HepG2 (cell line): ENCODE measurements at regions not wholly inside any gene's neighbourhood (a gene's known extent, or its start where the extent isn't known, plus 50 kb on each side); places are given as distances from the start of the nearest gene placed in this dataset.

Experiments used
- ADNP ChIP-seq: sonication (generic); formaldehyde crosslinking; IDR thresholded peaks from 2 replicates; pipeline ENCODE4 v1.4.0; 2020; ENCODE audit warnings: missing genetic modification reagents
- AGO2 ChIP-seq: fragments of 200-400 bp; formaldehyde crosslinking; optimal IDR thresholded peaks from 2 replicates; pipeline ENCODE3; 2017; ENCODE audit warnings: mild to moderate bottlenecking, low read depth, low read length, moderate library complexity
- CEBPG ChIP-seq: IDR thresholded peaks from 2 replicates; pipeline ENCODE4 v1.6.1; 2016
- CREB1 ChIP-seq, 2 experiments: fragments of 450-650 bp in 1 of 2; IDR thresholded peaks; 2 replicates each; pipeline ENCODE4 v1.6.1; 2016 to 2017; ENCODE audit warnings: control low read depth in 1 of 2, mild to moderate bottlenecking in 1 of 2, missing compliant biosample characterization in 1 of 2, missing genetic modification characterization in 1 of 2
- FOXP1 ChIP-seq, 2 experiments: fragments of 450-650 bp in 1 of 2; IDR thresholded peaks; 2 replicates each; pipeline ENCODE4 v1.6.1; 2017 to 2018; ENCODE audit warnings: antibody characterized with exemption in 1 of 2
- HDAC1 ChIP-seq: sonication (generic); formaldehyde crosslinking; IDR thresholded peaks from 2 replicates; pipeline ENCODE4 v1.5.1; 2020; ENCODE audit warnings: mild to moderate bottlenecking, missing genetic modification reagents
- IKZF1 ChIP-seq: fragments of 450-650 bp; IDR thresholded peaks from 2 replicates; pipeline ENCODE4 v1.7.1; 2016
- JARID2 ChIP-seq: sonication (generic); formaldehyde crosslinking; IDR thresholded peaks from 2 replicates; pipeline ENCODE4 v1.8.1; 2023; ENCODE audit warnings: missing genetic modification reagents, inconsistent platforms; ENCODE audit not compliant: insufficient replicate concordance
- JUNB ChIP-seq: sonication (generic); formaldehyde crosslinking; IDR thresholded peaks from 2 replicates; pipeline ENCODE4 v1.8.0; 2022; ENCODE audit warnings: missing genetic modification reagents, mild to moderate bottlenecking, borderline replicate concordance
- KMT2B ChIP-seq: IDR thresholded peaks from 2 replicates; pipeline ENCODE4 v1.6.1; 2016; ENCODE audit warnings: missing genetic modification reagents, missing compliant biosample characterization
- MIER2 ChIP-seq: IDR thresholded peaks from 2 replicates; pipeline ENCODE4 v1.6.1; 2016; ENCODE audit warnings: missing biosample characterization, missing genetic modification reagents
- NBN ChIP-seq: fragments of 450-650 bp; conservative IDR thresholded peaks from 2 replicates; pipeline ENCODE4 v1.6.1; 2017
- NCOA5 ChIP-seq: sonication (generic); formaldehyde crosslinking; IDR thresholded peaks from 2 replicates; pipeline ENCODE4 v1.4.0; 2020; ENCODE audit warnings: missing genetic modification reagents
- NFE2L2 ChIP-seq: fragments of 150-350 bp; IDR thresholded peaks from 2 replicates; pipeline ENCODE4 v1.6.1; 2014; ENCODE audit warnings: low read length
- NPAS2 ChIP-seq: sonication (generic); formaldehyde crosslinking; IDR thresholded peaks from 2 replicates; pipeline ENCODE4 v1.8.0; 2022; ENCODE audit warnings: mild to moderate bottlenecking, missing genetic modification reagents, borderline replicate concordance
- PHF21A ChIP-seq: sonication (generic); formaldehyde crosslinking; IDR thresholded peaks from 2 replicates; pipeline ENCODE4 v1.5.0; 2020; ENCODE audit warnings: mild to moderate bottlenecking, missing genetic modification reagents
- SIX4 ChIP-seq: sonication (generic); formaldehyde crosslinking; IDR thresholded peaks from 2 replicates; pipeline ENCODE4 v1.4.0; 2020; ENCODE audit warnings: missing genetic modification reagents
- SP140L ChIP-seq: sonication (generic); formaldehyde crosslinking; IDR thresholded peaks from 2 replicates; pipeline ENCODE4 v1.4.0; 2020; ENCODE audit warnings: missing genetic modification reagents, borderline replicate concordance
- TBP ChIP-seq: sonication (generic); formaldehyde crosslinking; IDR thresholded peaks from 2 replicates; pipeline ENCODE4 v1.5.0; 2020; ENCODE audit warnings: missing genetic modification reagents
- TBX3 ChIP-seq: fragments of 450-650 bp; IDR thresholded peaks from 2 replicates; pipeline ENCODE4 v1.6.1; 2017; ENCODE audit warnings: antibody characterized with exemption, mild to moderate bottlenecking, inconsistent platforms, borderline replicate concordance
- TMF1 ChIP-seq: sonication (generic); formaldehyde crosslinking; IDR thresholded peaks from 2 replicates; pipeline ENCODE4 v1.8.1; 2022; ENCODE audit warnings: low read depth, missing genetic modification reagents
- ZBTB26 ChIP-seq: IDR thresholded peaks from 2 replicates; pipeline ENCODE4 v1.6.1; 2016; ENCODE audit warnings: missing compliant biosample characterization, missing genetic modification reagents, borderline replicate concordance
- ZNF12 ChIP-seq: sonication (generic); formaldehyde crosslinking; IDR thresholded peaks from 2 replicates; pipeline ENCODE4 v1.5.0; 2020; ENCODE audit warnings: missing genetic modification reagents
- ZNF24 ChIP-seq: fragments of 450-650 bp; IDR thresholded peaks from 2 replicates; pipeline ENCODE4 v1.6.1; 2017; ENCODE audit warnings: antibody characterized with exemption, mild to moderate bottlenecking
- ZNF337 ChIP-seq: sonication (generic); formaldehyde crosslinking; IDR thresholded peaks from 2 replicates; pipeline ENCODE4 v1.5.1; 2020; ENCODE audit warnings: missing genetic modification reagents, low read depth, mild to moderate bottlenecking, borderline replicate concordance
- ZNF33A ChIP-seq: sonication (generic); formaldehyde crosslinking; IDR thresholded peaks from 2 replicates; pipeline ENCODE4 v1.5.1; 2020; ENCODE audit warnings: missing genetic modification reagents, mild to moderate bottlenecking, moderate library complexity, borderline replicate concordance
- ZNF546 ChIP-seq: sonication (generic); formaldehyde crosslinking; conservative IDR thresholded peaks from 2 replicates; pipeline ENCODE4 v1.8.1; 2023; ENCODE audit warnings: mild to moderate bottlenecking, missing genetic modification reagents
- ZNF562 ChIP-seq: sonication (generic); formaldehyde crosslinking; IDR thresholded peaks from 2 replicates; pipeline ENCODE4 v1.8.0; 2022; ENCODE audit warnings: missing genetic modification reagents, borderline replicate concordance
- ZNF792 ChIP-seq: IDR thresholded peaks from 2 replicates; pipeline ENCODE4 v1.6.1; 2016
- ZNF883 ChIP-seq: sonication (generic); formaldehyde crosslinking; IDR thresholded peaks from 2 replicates; pipeline ENCODE4 v1.5.1; 2020; ENCODE audit warnings: mild to moderate bottlenecking, missing genetic modification reagents; ENCODE audit errors: not compliant biosample characterization
- TF ChIP-seq, protein P1 (sequence below): sonication (generic); formaldehyde crosslinking; IDR thresholded peaks from 2 replicates; pipeline ENCODE4 v1.4.0; 2020; ENCODE audit warnings: mild to moderate bottlenecking, missing genetic modification reagents, borderline replicate concordance
- TF ChIP-seq, protein P2 (sequence below): IDR thresholded peaks from 2 replicates; pipeline ENCODE4 v1.6.1; 2012; ENCODE audit warnings: inconsistent platforms

DNA sequence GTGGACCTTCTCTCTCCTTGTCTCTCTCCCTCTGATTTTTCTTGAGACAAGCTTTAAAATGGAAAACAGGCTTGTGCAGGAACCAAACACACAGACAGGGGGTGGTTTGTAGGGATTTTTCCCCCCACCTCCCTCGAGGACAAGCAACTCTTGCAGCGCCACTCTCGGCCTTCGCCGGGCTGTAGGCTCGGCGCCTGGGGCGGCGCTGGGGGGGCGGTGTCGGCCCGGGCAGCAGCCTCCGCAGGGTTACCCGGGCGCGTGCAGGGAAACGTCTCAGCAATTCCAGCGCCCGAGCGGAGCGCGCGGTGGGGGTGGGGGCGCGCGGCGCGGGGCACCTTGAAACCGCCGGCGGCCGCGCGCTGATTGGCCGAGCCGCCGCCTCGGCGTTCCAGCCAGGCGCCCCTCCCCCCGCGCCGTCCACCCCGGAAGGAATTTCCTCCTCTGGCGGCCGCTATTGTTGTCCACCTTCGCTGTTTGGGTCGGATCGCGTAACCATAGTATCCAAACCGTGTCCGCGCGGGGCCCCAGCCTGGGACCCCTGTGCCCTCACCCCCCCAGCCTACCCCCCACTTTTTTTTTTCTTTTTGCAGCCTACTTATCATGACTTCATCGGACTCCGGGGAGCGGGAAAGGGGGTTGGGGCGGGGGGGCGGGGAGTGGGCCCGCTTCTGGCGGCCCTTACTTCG is 59.8 kb upstream of the ACOT11 start (continued):
- no peak; the same call in 1 of the 2 replicates for TF ChIP-seq CREB1 (IDR thresholded peaks at IDR 0.05)
- TF ChIP-seq CREB1 (CRISPR knock-in tag; IDR thresholded peaks at IDR 0.05), result no peak
- no peak for TF ChIP-seq CEBPG (CRISPR knock-in tag)
- TF ChIP-seq ZNF24, result peak; percentile 18; the same call in 1 of the 2 replicates
- TF ChIP-seq SIX4 (CRISPR knock-in tag), result no peak
- TF ChIP-seq, protein P1, sequence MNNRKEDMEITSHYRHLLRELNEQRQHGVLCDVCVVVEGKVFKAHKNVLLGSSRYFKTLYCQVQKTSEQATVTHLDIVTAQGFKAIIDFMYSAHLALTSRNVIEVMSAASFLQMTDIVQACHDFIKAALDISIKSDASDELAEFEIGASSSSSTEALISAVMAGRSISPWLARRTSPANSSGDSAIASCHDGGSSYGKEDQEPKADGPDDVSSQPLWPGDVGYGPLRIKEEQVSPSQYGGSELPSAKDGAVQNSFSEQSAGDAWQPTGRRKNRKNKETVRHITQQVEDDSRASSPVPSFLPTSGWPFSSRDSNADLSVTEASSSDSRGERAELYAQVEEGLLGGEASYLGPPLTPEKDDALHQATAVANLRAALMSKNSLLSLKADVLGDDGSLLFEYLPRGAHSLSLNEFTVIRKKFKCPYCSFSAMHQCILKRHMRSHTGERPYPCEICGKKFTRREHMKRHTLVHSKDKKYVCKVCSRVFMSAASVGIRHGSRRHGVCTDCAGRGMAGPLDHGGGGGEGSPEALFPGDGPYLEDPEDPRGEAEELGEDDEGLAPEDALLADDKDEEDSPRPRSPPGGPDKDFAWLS, result no peak
- no peak for TF ChIP-seq ZNF337 (CRISPR knock-in tag)
- 0 out of 2 replicates have a peak, but pooled peaks have one; percentile 25 for TF ChIP-seq KMT2B (CRISPR knock-in tag)
- no peak for TF ChIP-seq ZNF562
- no peak for TF ChIP-seq IKZF1
- no peak for TF ChIP-seq FOXP1 (IDR thresholded peaks at IDR 0.05)
- TF ChIP-seq FOXP1 (CRISPR knock-in tag; IDR thresholded peaks at IDR 0.05), result peak; percentile 57
- no peak for TF ChIP-seq ZNF33A
- no peak for TF ChIP-seq ADNP (CRISPR knock-in tag)
- no peak for TF ChIP-seq NFE2L2
- TF ChIP-seq ZNF12, result no peak
- TF ChIP-seq MIER2 (CRISPR knock-in tag), result no peak
- no peak; the same call in 1 of the 2 replicates for TF ChIP-seq HDAC1
- no peak for TF ChIP-seq JARID2 (CRISPR knock-in tag)
- TF ChIP-seq TMF1 (CRISPR knock-in tag), result no peak
- TF ChIP-seq ZBTB26 (CRISPR knock-in tag), result no peak
- no peak for TF ChIP-seq NCOA5 (CRISPR knock-in tag)
- TF ChIP-seq AGO2, result no peak
- TF ChIP-seq, protein P2, sequence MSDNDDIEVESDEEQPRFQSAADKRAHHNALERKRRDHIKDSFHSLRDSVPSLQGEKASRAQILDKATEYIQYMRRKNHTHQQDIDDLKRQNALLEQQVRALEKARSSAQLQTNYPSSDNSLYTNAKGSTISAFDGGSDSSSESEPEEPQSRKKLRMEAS, result peak; percentile 84
- TF ChIP-seq SP140L (CRISPR knock-in tag), result no peak
- no peak for TF ChIP-seq NPAS2 (CRISPR knock-in tag)
- TF ChIP-seq NBN, result no peak
- no peak for TF ChIP-seq ZNF883
- peak; percentile 54; the same call in 1 of the 2 replicates for TF ChIP-seq PHF21A (CRISPR knock-in tag)
- no peak for TF ChIP-seq TBX3
- peak; percentile 90; the same call in 1 of the 2 replicates for TF ChIP-seq ZNF546 (CRISPR knock-in tag)
- TF ChIP-seq ZNF792 (CRISPR knock-in tag), result no peak
- no peak for TF ChIP-seq TBP (CRISPR knock-in tag)
- no peak for TF ChIP-seq JUNB (CRISPR knock-in tag)
